GM21526 (cell line): ENCODE measurements at regions not wholly inside any gene's neighbourhood (a gene's known extent, or its start where the extent isn't known, plus 50 kb on each side); places are given as distances from the start of the nearest gene placed in this dataset.

ENCODE experiments used
- ATAC-seq: cut with Tn5 transposase; IDR thresholded peaks from one replicate; pipeline ENCODE4 v1.9.1; 2021; ENCODE audit warnings: moderate library complexity; ENCODE audit not compliant: unreplicated experiment, low FRiP score

DNA sequence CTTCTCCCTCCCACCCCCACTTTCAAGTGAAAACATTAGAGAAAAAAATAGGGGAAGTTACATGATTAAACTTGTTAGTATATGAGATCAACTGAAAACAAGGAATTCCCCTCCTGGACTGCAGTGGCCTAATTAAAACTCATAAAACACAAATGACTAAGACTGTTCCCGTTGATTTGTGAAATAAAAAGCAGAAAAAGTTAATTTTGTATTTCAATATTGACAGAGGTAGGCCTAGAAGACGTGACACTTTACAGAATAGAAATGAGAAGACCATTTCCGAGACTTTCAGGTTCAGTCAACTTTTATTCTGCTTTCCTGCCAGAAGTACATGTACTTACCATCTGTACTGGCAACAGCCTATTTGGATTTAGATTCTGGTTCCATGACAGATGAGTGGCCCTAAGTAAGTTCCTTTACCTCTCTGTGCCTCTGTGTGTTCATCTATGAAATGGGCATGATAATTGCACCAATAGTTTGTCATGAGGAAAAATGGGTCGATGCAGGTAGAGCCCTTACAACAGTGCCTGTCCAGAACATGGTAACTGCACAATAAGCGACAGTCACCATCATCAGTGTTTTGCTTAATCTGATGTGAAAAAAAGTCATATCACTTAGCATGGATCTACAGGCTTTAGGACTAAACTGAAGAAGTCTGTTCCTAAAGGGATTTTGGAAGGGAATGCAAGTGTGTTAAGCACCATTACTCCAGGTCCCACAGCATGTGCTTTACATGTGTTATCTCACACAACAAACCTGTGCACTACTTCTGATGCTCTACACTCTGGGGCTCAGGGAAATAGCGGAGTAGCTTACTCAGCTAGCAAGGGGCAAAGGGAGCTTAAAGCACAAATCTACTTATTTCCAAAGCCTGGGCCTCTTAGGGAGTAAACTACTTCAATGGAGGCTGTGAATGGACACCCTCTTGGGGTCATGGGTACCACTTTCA lies 562.3 kb upstream of the DIPK2B start:
- ATAC-seq: no peak

DNA sequence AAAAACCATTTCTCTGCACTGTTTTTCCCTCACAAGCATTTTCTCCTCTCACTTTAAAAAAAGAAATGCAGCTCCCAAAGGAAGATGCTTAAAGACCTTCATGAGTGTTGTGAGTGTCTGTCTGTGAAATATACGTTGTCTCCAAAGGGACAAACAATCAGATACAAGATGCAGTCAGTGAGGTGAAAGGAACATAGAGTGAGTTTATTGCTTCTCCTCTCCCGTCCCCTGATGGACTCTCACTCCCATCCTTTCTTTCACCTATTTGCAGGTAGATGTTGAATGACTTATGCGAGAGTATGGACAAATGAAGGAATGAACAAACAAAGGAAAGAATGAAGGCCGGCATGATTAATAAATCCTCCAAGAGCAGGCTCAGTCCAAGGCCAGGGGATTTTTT lies 561.2 kb upstream of the DIPK2B start:
- ATAC-seq: no peak

DNA sequence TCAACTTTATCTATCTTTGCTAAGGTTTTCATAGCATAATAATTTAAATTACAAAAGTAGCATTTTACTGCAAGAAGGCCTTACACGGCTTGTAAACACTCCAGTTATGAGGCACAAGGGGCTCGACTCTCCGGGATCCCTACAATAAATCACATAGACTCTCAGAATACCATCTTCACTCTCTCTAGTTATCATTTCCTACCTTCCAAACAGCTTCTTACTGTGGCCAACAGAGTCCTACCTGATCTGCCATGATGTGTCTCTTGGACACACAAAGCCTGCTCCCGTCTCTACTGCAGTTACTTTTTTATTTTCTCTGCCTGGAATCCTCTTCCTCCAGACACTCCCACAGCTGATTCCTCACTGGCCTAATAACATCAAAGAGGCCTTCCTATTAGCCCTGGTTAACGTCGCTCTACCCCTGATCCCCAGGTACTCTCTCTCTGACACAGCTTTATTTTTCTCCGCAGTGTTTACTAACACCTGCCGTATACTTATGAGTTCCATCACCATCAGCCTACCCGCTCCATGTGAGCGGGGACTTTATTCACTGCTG lies 559.6 kb upstream of the DIPK2B start:
- ATAC-seq: no peak

DNA sequence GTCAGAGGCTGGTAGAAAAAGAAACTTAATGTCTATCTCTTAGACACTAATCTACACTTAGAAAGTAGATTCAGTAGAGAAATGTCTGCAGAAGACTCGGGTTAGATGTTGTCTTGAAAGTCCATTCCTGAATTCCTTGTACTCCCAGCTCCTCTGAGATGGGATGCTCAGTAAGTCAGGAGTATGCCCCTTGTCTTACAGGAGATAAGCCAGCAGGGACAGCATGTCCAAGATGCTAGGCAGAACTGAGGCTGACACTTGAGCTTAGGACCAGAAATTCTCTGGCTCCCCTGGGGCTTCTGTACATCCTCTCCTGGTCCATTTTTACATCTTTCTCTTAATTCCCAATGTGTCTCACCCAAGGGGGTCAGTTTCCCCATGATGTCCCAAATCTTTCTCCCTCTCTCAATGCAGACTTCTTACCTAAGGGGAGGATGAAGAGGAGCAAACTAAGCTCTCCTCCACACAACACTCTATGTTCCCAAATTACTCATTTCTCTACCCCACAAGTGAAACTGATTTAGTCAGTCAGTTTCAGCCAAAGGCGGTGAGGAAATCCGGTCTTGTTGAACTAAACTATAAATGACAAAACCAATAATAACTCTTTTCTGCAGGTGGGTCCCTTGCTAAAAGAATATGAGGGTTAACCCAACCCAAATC lies 558.2 kb upstream of the DIPK2B start:
- peak; percentile 78 for ATAC-seq

DNA sequence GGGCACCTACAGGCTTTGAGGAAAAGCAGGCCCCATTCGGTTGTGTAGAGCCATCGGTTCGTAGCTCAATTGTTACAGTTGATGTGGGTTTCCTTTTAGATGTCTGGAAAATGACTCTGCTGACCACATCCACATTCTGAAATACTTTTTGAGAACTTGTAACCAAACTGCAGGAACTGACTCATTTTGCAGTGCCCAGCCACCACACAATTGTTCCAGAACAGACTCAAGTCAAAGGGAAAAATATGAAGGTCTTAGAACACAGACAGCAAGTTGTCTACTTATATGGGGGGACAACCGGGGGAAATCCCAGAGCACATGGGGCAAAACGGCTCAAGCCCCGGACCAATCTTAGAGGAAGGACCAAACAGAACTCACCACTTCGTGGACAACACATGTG lies 557.6 kb upstream of the DIPK2B start:
- no peak for ATAC-seq

DNA sequence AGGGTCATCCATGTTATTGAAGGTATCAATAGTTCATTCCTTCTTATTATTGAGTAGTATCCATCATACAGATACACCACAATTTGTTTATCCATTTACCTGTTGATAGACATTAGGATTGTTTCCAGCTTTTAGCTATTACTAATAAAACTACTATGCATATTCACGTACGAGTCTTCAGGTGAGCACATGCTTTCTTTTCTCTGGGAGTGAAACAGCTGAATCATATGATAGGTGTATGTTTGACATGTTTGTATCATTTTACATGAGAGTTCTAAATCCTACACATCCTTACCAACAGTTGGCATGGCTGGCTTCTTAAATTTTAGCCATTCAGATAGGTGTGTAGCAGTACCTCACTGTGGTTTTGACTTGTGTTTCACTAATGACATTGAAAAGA lies 556.6 kb upstream of the DIPK2B start:
- ATAC-seq: no peak

DNA sequence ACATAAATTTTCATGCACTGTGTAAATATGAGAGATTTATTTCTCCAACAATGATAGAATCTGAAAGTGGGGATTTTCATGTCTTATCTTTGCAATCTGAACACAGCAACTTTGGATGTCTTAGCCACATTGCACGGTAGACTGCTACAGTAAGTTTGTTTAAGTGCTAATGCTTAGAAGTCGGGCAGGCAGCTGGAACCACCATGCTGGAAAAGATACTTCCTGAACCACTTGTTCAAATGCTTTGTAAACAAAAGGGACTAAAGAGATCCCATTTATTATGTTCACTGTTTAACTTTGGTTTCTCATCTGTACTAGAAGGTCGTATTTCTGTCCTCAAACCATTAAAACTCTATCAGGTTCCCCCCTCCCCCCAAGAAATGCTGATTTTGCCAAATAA lies 555.9 kb upstream of the DIPK2B start:
- ATAC-seq: no peak

DNA sequence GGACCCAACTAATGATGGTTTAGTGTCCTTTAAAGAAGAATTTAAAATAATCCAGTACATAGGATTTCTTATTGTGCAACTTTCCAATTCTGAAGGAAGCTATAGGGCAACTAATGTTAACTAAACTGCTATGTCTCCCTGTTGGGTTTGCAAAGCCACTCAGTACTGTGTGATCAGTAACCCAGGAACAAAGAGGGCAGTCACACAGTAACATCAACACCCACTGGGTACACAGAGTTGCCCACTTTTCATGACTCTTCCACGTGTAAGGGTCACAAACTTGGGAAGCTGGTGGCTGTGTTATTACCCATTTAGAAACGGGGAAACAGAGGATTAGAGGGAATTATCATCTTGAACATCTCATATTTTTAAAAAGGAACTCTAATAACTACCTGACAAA lies 555.0 kb upstream of the DIPK2B start:
- ATAC-seq: no peak

DNA sequence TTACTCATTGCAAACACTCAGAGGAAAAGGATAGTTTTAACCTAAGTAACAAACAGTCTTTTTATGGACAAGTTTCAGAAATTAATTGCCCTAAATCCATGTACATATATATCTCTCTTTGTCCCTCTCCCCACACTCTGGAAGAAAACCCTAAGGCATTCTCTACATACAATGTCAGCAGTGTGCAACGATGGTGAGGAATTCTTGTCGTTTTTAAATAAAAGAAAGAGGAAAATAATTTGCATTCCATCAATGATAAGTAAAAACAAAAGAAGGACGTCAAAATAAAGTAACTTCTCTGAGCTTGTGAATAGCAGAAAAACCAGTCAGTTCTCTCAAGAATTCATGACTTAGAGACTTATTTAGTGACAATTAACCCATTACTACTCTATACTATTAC lies 550.5 kb upstream of the DIPK2B start:
- ATAC-seq: no peak

DNA sequence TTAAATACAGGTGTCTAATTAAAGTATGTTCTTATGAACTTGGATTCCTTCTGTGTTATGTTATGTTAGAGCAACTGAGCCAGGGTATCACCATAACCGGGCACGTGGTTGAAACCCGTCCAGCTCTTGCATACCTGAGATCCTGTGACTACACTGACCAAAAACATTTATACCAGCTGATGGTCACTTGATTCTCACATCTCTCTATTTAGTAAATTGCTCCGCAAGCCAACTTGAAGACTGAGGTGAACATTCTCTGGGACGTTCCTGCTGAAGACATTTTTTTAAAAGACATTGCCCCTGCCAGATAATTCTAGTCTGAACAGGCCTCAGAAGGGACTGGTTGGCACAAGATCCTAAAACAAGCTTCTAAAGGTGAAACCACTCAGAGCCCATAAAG lies 550.0 kb upstream of the DIPK2B start:
- ATAC-seq: no peak

DNA sequence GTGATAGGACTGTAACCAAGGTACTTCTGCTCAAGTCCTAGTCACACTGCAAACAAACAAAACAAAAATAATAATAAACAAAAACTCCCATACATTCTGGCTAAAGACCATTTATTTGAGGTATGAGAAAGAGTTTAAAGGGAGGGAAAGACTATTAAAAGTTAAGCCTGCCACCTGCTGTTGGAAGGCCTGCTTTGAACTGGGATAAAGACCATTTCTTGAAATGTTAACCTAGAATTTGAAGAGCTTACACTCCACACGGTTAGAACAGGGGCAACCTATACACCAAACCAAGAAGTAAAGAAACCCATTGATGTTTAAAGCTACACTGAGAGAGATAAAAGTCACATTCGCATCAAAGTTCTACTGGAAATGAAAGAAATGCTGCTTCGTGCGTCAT lies 548.7 kb upstream of the DIPK2B start:
- no peak for ATAC-seq

DNA sequence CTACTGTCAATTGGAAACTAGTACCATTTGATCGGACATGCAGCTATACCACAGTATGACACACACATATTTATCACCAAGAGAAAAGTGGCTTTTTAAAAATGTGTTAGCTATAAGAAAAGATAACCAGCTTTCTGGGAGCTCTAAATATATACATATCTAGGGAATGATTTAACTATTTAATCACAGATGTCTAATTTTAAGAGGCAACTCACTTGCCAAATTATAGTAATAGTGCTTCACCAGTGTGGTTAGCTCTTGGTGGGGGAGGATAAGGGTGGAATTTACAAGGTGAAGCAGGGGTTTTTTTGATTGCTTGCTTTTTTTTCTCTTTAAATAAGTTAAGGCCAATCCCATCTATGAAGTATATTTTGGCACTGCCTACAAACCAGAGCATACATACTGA lies 547.7 kb upstream of the DIPK2B start:
- ATAC-seq: no peak

DNA sequence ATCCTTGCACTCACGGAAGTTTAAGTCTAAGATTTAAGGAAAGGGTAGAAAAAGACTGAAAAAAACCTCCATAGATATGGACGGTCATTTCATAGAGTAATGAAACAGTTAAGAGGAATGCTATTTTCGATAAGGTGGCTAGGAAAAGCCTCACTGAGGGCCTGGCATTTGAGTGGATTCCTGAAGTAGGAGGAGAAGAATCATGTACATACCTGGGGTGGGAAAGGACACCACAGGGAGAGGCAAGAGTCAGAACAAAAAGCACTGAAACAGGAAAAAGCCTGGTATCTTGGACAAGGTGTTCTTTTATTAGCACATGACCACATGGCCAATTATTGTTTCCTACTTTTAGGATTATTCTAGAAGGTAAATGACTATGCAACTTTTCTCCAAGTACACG lies 547.2 kb upstream of the DIPK2B start:
- ATAC-seq: no peak

DNA sequence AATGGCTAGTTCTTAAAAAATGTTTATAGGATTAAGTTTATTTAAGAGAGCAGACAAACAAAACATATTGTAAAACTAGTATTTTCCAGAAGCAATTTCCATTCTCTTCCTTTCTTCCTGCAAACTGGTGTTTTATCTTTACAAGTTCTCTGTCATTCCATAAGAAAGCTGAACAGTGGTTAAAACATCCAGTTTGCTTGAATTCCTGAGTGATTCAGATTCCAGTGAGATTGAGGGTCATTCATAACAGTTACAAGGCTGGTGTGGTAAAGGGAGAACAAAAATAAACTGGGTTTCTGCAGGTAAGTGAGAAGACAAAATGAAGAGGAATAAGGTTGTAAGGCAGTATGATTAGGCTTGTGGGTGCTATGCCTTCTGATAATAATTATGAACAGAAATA lies 544.8 kb upstream of the DIPK2B start:
- ATAC-seq: no peak

DNA sequence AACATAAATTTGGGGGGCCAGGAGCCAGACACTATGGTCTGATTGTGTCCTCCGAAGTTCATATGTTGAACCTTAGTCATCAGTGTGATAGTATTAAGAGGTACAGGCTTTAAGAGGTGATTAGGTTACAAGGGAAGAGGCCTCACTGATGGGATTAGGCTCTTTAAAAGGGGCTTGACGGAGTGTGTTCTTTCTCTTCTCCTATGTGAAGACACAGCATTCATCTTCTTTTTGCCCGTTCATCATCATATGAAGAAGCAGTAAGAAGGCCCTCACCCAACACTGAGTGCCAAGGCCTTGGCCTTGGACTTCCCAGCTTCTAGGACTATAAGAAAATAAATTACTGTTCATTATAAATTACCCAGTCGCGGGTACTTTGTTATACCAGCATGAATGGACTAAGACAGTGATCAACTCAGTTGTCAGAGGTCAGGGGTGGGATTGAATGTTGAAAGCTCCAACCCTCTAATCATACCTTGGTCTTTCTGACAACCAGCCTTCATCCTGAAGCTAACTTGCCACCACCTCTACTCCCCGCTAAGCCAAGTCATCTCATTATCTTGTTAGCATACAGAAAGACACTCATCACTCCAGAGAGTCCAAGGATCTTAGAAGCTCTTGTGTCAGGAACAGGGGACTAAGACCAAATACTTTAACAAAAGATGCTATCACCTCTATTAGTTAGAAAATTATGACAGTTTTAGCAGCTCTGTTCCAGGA lies 543.4 kb upstream of the DIPK2B start:
- ATAC-seq: no peak

DNA sequence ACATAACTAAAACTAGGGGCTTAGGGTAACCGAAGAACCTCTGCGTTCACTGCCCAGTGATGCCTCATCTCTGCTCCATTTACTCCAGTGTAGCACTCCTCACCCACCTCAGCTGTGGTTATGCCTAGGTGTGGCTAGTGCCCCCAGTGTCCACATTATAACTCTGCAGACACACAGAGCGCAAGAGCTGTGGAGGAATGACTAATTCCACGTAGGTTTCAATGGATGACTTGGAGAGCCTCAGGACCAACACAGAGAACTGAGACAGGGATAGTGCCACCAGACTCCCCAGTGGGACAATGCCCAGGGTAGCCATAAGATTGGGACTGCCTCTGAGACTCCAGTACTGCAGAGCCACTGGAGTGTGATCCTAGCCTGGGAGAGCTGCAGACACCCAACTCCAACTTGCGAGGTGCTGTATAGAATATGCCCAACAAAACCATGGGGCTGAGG lies 542.4 kb upstream of the DIPK2B start:
- ATAC-seq: no peak

DNA sequence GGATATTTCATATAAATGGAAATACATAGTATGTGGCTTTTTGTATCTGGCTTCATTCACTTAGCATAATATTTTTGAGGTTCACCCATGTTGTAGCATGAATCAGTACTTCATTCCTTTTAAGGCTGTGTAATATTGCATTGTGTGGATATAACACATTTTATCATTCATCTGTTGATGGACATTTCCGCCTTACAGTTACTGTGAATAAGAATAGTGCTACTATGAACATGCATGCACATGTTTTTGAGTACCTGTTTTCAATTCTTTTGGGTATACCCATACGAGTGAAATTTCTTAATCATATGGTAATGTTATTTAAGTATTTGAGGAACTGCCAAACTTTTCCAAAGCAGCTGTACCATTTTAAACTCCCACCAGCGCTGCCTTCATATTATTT lies 539.6 kb upstream of the DIPK2B start:
- no peak for ATAC-seq

DNA sequence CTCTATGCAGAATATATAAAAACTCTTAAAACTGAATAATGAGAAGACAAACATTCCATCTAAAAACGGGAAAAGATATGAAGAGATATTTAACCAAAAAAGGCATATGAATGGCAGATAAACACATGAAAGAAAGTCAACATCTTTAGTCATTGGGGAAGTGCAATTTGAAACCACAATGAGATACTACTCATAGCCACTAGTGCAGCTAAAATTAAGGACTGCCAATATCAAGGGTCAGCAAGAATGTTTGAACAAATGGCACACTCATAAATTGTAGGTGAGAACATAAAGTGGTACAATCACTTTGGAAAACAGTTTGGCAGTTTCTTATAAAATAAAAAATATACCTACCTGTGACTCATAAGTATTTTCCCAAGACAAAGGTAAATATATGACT lies 534.9 kb upstream of the DIPK2B start:
- ATAC-seq: no peak

DNA sequence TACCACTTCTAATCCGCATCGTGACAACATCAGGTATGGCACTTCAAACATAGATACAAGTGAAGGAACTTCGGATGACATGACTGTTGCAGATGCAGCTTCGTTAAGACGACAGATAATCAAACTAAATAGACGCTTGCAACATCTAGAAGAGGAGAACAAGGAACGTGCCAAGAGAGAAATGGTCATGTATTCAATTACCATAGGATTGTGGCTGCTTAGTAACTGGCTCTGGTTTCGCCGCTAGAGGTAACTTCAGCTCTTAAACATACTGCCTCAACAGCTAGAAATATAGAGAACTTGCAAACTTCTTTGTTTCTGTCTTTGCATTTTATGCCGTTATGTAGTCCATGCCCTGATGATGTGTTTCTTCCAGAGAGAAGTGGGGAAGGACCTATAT lies 530.8 kb upstream of the DIPK2B start:
- no peak for ATAC-seq

DNA sequence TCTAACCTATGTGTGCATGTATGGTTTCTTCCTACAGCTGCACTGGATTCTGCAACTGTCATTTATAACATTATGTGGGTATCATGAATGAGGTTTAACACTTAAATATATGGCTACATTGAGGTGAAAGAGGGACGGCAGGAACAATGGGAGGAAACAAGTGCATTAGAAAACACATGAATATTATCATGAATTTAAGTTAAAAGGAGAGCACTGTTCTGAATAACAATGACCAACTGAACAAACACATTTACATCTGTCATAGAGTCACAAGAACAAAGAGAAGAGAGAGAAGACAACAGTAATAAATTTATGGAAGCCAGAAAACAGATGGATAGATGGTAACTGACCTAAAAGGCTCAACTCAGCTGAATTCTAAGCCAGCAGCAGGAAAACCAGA lies 527.1 kb upstream of the DIPK2B start:
- ATAC-seq: no peak

DNA sequence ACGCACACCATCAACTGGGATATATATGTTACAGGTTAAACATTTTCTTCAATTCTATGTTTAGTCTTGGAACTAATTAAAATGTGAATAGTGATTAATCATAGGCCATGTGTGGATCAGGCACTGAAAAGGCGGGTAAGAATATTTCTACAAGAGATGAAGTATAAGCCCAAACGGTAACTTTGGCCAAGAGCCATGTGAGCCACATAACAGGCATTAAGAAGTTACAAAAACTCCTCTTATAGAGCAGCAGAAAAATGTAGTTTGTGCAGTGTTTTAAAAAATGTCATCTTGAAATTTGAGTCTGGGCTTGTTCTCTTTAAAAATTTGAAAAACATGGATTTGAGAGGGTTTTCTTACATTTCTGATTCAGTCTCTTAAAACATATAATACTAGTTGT lies 521.8 kb upstream of the DIPK2B start:
- ATAC-seq: no peak
